DND-41 (cell line): ENCODE measurements at regions not wholly inside any gene's neighbourhood (a gene's known extent, or its start where the extent isn't known, plus 50 kb on each side); places are given as distances from the start of the nearest gene placed in this dataset.

Experiments used
- ATAC-seq: fragments of 200-7000 bp; cut with Tn5 transposase; 3 replicates; pipeline ENCODE4 v1.9.1; 2021; ENCODE audit warnings: low read depth; ENCODE audit not compliant: insufficient read depth
- DNase-seq: peaks from one replicate; pipeline ENCODE4 v3.0.0-alpha.2; 2020
- H2AFZ ChIP-seq: 2 replicates; pipeline ENCODE4 v1.6.0; 2012; ENCODE audit warnings: low read depth, low read length
- H3K27ac ChIP-seq: 2 replicates; pipeline ENCODE4 v1.5.1; 2012; ENCODE audit warnings: low read length, inconsistent platforms
- H3K27me3 ChIP-seq: fragments of 200-600 bp; sonication (generic); 2 replicates; pipeline ENCODE4 v1.6.0; 2012; ENCODE audit warnings: low read length, mild to moderate bottlenecking, inconsistent platforms; ENCODE audit not compliant: insufficient read depth, poor library complexity
- H3K36me3 ChIP-seq: 2 replicates; pipeline ENCODE4 v1.5.1; 2012; ENCODE audit warnings: low read length, inconsistent platforms; ENCODE audit not compliant: insufficient read depth
- H3K4me1 ChIP-seq: 2 replicates; pipeline ENCODE4 v1.5.1; 2012; ENCODE audit warnings: mild to moderate bottlenecking, low read length; ENCODE audit not compliant: insufficient read depth
- H3K4me2 ChIP-seq: 2 replicates; pipeline ENCODE4 v1.6.0; 2012; ENCODE audit warnings: mild to moderate bottlenecking, moderate library complexity, low read length, inconsistent platforms; ENCODE audit not compliant: insufficient read depth
- H3K4me3 ChIP-seq, 2 experiments: fragments of 200-600 bp in 1 of 2; shearing (Covaris generic) in 1 of 2; 2 replicates each; pipeline ENCODE4 v1.5.1; 2012 to 2016; ENCODE audit warnings: inconsistent platforms in 2 of 2, low read length in 2 of 2, mild to moderate bottlenecking in 2 of 2, low read depth in 1 of 2, moderate library complexity in 1 of 2
- H3K79me2 ChIP-seq: 2 replicates; pipeline ENCODE4 v1.6.0; 2012; ENCODE audit warnings: low read length, inconsistent platforms; ENCODE audit not compliant: insufficient read depth
- H3K9ac ChIP-seq: 2 replicates; pipeline ENCODE4 v1.6.0; 2012; ENCODE audit warnings: low read depth, mild to moderate bottlenecking, inconsistent platforms, low read length, moderate library complexity
- H3K9me3 ChIP-seq: 2 replicates; pipeline ENCODE4 v1.5.1; 2012; ENCODE audit warnings: low read length, moderate library complexity, mild to moderate bottlenecking, inconsistent platforms; ENCODE audit not compliant: insufficient read depth, severe bottlenecking
- H4K20me1 ChIP-seq: 2 replicates; pipeline ENCODE4 v1.6.0; 2012; ENCODE audit warnings: low read length; ENCODE audit not compliant: insufficient read depth
- EZH2 ChIP-seq: IDR thresholded peaks from 3 replicates; pipeline ENCODE4 v1.6.1; 2012; ENCODE audit warnings: borderline replicate concordance, low read depth, mild to moderate bottlenecking, moderate library complexity, low read length, inconsistent platforms; ENCODE audit not compliant: severe bottlenecking
- TF ChIP-seq, protein P1 (sequence below): IDR thresholded peaks from 2 replicates; pipeline ENCODE4 v1.5.1; 2012; ENCODE audit warnings: borderline replicate concordance, low read length, moderate library complexity, mild to moderate bottlenecking; ENCODE audit not compliant: poor library complexity, severe bottlenecking; ENCODE audit errors: extremely low read depth

GRCh38 chr4:158007566-158007965, 165.3 kb downstream of the GASK1B start:
- no peak overlapping the region for H3K4me3 ChIP-seq

GRCh38 chr4:158006990-158007389, 165.8 kb downstream of the GASK1B start:
- no peaks in the 10 kb centered on the region for H3K36me3 ChIP-seq
- no peak overlapping the region for H3K4me2 ChIP-seq
- H3K4me3 ChIP-seq, result no peak overlapping the region
- H3K4me1 ChIP-seq, result no peaks in the 10 kb centered on the region
- no peak for DNase-seq
- H4K20me1 ChIP-seq, result no peaks in the 10 kb centered on the region
- H3K27me3 ChIP-seq, result no peaks in the 10 kb centered on the region
- H3K9ac ChIP-seq, result no peak overlapping the region
- H2AFZ ChIP-seq, result no peak overlapping the region
- H3K27ac ChIP-seq, result no peak overlapping the region
- H3K9me3 ChIP-seq, result no peaks in the 10 kb centered on the region
- TF ChIP-seq EZH2, result no peak
- TF ChIP-seq, protein P1, sequence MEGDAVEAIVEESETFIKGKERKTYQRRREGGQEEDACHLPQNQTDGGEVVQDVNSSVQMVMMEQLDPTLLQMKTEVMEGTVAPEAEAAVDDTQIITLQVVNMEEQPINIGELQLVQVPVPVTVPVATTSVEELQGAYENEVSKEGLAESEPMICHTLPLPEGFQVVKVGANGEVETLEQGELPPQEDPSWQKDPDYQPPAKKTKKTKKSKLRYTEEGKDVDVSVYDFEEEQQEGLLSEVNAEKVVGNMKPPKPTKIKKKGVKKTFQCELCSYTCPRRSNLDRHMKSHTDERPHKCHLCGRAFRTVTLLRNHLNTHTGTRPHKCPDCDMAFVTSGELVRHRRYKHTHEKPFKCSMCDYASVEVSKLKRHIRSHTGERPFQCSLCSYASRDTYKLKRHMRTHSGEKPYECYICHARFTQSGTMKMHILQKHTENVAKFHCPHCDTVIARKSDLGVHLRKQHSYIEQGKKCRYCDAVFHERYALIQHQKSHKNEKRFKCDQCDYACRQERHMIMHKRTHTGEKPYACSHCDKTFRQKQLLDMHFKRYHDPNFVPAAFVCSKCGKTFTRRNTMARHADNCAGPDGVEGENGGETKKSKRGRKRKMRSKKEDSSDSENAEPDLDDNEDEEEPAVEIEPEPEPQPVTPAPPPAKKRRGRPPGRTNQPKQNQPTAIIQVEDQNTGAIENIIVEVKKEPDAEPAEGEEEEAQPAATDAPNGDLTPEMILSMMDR, result no peak
- no peak for ATAC-seq
- H3K79me2 ChIP-seq, result no peaks in the 10 kb centered on the region

More at GRCh38 chr4:158007566-158007965, 165.3 kb downstream of the GASK1B start:
- H3K9ac ChIP-seq, result no peak overlapping the region
- no peaks in the 10 kb centered on the region for H3K79me2 ChIP-seq
- no peak overlapping the region for H3K4me2 ChIP-seq
- no peaks in the 10 kb centered on the region for H3K4me1 ChIP-seq
- no peaks in the 10 kb centered on the region for H3K27me3 ChIP-seq
- H2AFZ ChIP-seq, result no peak overlapping the region
- H3K27ac ChIP-seq, result no peak overlapping the region
- ATAC-seq (no peak), DNase-seq (no peak)
- TF ChIP-seq EZH2, result no peak
- TF ChIP-seq, protein P1, result no peak
- no peaks in the 10 kb centered on the region for H3K9me3 ChIP-seq
- no peaks in the 10 kb centered on the region for H4K20me1 ChIP-seq
- H3K36me3 ChIP-seq, result no peaks in the 10 kb centered on the region

DNA sequence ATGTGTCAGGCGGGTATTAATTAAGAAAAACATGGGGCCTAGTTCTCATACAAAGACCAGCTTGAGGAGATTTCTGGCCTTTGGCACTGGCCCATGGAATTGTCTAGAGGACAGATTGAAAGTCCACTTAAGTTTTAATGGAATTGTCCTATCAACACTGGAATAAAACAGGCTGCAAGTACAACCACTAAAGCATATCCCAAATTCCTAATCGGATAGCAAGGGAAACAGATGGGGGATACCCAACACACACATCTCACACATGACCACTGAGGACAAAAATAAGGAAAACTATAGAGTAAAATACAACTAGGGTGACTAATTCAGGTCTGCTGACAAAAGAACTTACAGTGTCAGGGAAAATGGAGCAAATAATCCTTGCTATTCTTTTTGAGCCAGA, 167.8 kb downstream of the GASK1B start:
- Histone ChIP-seq H2AFZ (no peak overlapping the region), H3K4me3 (no peak overlapping the region), H3K9ac (no peak overlapping the region), H4K20me1 (no peaks in the 10 kb centered on the region), H3K27me3 (no peaks in the 10 kb centered on the region), H3K9me3 (no peaks in the 10 kb centered on the region), H3K27ac (no peak overlapping the region), H3K36me3 (no peaks in the 10 kb centered on the region), H3K79me2 (no peaks in the 10 kb centered on the region), H3K4me2 (no peak overlapping the region), H3K4me1 (no peaks in the 10 kb centered on the region)
- DNase-seq, result no peak
- no peak for ATAC-seq
- no peak for TF ChIP-seq EZH2
- TF ChIP-seq, protein P1, result no peak

GRCh38 chr4:158004101-158004500, 168.7 kb downstream of the GASK1B start:
- Histone ChIP-seq H3K27me3 (no peaks in the 10 kb centered on the region), H3K79me2 (no peaks in the 10 kb centered on the region), H3K27ac (no peak overlapping the region), H3K9me3 (no peaks in the 10 kb centered on the region), H2AFZ (no peak overlapping the region), H3K4me2 (no peak overlapping the region), H3K36me3 (no peaks in the 10 kb centered on the region), H3K9ac (no peak overlapping the region), H3K4me1 (no peaks in the 10 kb centered on the region), H4K20me1 (no peaks in the 10 kb centered on the region), H3K4me3 (no peak overlapping the region)
- no peak for TF ChIP-seq EZH2
- TF ChIP-seq, protein P1, result no peak
- ATAC-seq (no peak), DNase-seq (no peak)
